Stimulated activated CD4-positive, alpha-beta T cell treated with anti-CD3 and anti-CD28 coated beads, Interleukin-4, amount 100 ng/mL, for 48 hours (primary cell): ENCODE measurements at regions not wholly inside any gene's neighbourhood (a gene's known extent, or its start where the extent isn't known, plus 50 kb on each side); places are given as distances from the start of the nearest gene placed in this dataset.
"Not testable (repeated sequence)": the region's sequence is repeated elsewhere in the genome, so short reads cannot be mapped to it uniquely, and the experiment has no call there.

Experiments
- DNase-seq, 2 donors: peaks; one replicate each; pipeline ENCODE4 v3.0.0-alpha.2; 2020; ENCODE audit warnings: low read depth in 2 of 2

- no peak for DNase-seq
Measured at GRCh38 chr16:66245868-66246267, 120.6 kb upstream of the CDH5 start.

- no peak for DNase-seq
Measured at GRCh38 chr16:66245072-66245471, 121.4 kb upstream of the CDH5 start.

GRCh38 chr16:66242672-66243071, 123.8 kb upstream of the CDH5 start:
- no peak for DNase-seq

- DNase-seq: not testable (repeated sequence)
Measured at GRCh38 chr16:66242206-66242605, 124.3 kb upstream of the CDH5 start.

DNA sequence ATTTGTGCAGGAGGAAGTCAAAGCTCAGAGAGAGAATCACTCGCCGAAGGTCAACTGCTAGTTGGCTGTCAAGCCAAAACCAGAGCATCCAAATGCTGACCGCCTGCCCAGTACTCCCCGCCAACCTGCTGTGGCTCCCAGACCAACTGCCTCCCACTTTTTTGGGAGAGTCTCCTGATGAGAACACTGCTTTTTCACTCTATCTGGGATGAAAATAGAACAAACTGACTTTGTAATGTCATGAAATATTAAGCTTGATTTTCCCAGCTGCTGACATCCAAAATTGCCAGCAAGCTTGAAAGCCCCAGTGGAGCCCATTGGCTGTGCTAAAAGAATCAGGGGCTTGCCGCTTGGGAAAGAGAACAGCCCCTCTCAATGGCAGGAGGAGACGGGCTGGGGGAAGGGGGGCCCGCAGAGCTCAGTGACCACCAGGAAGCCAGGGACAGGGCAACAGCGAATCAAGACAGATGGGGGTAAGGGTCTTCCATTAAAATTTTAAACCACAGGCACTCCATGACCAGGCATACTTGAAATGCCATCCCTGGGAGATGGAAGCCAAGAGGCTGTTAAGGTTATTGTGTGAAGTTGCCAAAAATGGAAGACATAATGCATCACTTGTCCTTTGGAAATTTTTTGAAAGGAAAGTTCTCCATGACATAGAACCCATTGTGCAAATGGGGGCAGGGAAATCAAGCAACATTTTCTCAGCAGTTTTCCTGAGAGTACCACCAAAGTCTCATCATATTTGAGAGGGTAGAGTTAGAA, 125.7 kb upstream of the CDH5 start:
- DNase-seq: no peak

- no peak for DNase-seq
Measured at GRCh38 chr16:66240088-66240487, 126.4 kb upstream of the CDH5 start.

- no peak for DNase-seq
Measured at GRCh38 chr16:66238696-66239095, 127.8 kb upstream of the CDH5 start.

DNA sequence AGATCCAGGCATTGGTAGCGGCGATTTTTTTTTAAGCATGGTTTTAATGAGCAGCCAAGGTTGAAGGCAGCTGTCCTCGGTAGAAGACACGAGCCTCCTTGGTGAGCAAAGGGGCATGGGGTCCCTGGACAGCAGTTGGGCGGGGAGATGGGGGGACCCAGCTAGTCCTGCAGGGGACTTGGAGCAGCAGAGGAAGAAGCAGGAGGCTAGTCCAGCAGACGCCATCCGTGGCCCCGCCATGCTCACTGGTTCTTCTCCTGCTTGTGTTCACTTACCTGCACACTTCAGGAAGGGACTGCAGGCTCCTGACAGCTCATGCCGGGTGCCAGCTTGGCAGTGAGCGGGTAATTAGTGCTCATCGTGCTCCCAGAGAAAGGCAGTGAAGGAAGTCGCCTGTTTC, 130.2 kb upstream of the CDH5 start:
- no peak for DNase-seq

- DNase-seq: no peak
Measured at GRCh38 chr16:66231452-66232160, 134.9 kb upstream of the CDH5 start.

- DNase-seq: no peak
Measured at GRCh38 chr16:66229651-66230050, 136.8 kb upstream of the CDH5 start.

DNA sequence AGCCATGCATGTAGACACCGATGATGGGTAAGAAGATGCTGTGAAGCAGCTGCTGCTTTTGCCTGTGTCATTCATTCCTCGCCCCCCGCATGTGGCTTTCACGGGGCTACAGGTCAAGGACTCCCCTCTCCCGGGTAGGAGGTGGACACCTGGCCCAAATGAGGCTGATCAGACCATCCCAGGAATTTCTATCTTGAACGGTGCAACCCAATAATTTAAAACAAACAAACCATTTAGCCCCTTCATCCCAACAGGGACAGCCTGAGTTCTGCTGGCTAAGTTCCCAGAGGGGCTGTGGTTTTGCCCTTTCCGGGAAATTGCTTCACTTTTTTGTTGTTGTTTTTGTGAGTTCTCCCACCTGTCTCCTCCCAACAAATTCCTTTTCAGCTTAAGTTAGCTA, 137.7 kb upstream of the CDH5 start:
- DNase-seq: no peak

- DNase-seq: no peak
Measured at GRCh38 chr16:66227766-66228530, 138.5 kb upstream of the CDH5 start.

- DNase-seq: no peak
Measured at GRCh38 chr16:66226762-66227161, 139.7 kb upstream of the CDH5 start.

GRCh38 chr16:66225696-66226095, 140.8 kb upstream of the CDH5 start:
- DNase-seq: no peak

GRCh38 chr16:66224626-66225025, 141.9 kb upstream of the CDH5 start:
- DNase-seq: no peak

GRCh38 chr16:66224186-66224585, 142.3 kb upstream of the CDH5 start:
- no peak for DNase-seq

DNA sequence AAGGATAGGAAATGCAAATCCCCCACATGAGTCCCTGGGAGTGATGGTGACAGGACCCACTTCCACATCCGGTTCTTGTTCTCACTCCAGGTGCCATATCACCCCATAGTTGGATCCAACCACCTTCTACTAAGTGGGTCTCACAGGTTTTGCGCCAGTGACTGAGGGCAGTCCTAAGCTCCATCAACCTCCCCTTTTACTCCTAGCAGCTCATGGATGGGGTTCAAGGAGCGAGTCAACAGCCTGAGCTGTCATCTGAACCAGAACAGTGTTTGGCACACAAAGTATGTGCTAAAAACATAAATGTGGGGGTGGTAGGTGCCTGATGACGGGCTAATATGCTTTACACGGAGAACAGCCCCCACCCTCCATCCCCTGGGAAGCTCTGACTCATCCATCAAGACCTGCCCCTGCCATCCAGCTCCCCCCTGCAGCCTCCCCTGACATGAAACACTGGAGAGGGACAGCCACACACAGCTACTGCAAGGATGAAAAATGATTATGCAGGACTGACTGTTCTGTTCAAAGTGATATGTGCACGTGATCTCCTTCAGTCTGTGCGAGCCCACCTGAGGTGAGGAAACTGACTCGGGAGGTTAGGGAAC, 143.2 kb upstream of the CDH5 start:
- DNase-seq: no peak

DNA sequence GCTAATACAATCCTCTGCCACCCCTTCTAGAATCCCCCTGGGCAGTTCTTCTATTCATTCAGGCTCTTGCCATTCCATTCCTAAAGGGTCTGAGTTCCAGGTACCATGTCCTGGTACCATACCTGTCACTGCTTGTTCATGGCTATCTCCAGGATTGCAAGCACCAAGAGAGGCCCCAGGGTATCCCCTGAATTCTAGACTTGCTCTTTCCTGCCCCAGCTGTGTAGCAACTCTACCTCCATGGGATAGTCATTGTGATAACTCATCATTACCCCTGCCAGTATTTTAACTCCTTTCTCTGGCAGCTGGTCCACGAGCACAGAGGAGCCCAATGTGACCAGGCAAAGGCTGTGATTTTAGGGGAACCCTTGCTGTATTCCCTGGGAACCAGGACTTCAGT, 143.7 kb upstream of the CDH5 start:
- no peak for DNase-seq

- DNase-seq: no peak
Measured at GRCh38 chr16:66220702-66221101, 145.8 kb upstream of the CDH5 start.

GRCh38 chr16:66219491-66219890, 147.0 kb upstream of the CDH5 start:
- DNase-seq: no peak

DNA sequence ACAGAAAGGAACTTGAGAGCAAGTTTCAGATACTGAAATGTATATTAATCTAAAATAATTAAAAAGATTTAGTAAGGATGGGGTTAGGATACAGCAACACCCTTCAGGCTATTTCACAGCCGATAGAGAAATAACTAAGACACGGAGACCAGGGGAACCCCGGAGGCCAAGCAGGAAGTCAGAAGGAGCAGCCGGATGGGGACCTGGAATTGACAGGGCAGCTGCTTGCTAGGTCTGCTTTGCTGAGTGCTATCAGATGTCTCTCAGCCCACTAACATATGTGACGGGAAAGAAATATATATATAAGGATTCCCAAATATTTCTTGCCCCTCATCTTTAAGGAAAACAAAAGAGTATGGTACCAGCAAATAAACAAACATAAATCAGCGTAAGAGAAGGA, 154.1 kb upstream of the CDH5 start:
- no peak for DNase-seq

GRCh38 chr16:66211651-66212050, 154.8 kb upstream of the CDH5 start:
- DNase-seq: no peak
